Germinal center (tissue), 1 donor: ENCODE measurements at regions not wholly inside any gene's neighbourhood (a gene's known extent, or its start where the extent isn't known, plus 50 kb on each side); places are given as distances from the start of the nearest gene placed in this dataset.

Experiments
- DNase-seq: peaks from one replicate; pipeline ENCODE4 v3.0.0; 2012; ENCODE audit warnings: mixed read lengths, low spot score

DNA sequence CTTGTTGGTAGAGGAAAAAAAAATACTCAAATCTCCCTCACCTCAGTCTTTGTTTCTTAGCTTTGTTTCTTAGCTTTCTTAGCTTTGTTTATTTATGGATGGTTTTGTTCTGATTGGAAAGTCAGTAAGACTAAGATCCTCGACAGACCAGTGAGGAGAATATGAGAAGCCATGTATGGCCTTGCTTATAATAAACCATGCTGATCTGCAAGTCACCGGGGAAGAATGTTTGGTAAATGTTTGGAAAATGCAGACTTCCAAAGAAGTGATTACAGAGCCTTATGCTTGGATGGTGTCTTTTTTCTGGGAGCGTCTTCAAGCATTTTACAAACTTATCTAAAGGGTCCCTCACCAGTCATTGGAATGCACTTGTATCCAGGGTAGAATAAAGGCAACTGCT lies 90.1 kb upstream of the NOCT start:
- no peak for DNase-seq

DNA sequence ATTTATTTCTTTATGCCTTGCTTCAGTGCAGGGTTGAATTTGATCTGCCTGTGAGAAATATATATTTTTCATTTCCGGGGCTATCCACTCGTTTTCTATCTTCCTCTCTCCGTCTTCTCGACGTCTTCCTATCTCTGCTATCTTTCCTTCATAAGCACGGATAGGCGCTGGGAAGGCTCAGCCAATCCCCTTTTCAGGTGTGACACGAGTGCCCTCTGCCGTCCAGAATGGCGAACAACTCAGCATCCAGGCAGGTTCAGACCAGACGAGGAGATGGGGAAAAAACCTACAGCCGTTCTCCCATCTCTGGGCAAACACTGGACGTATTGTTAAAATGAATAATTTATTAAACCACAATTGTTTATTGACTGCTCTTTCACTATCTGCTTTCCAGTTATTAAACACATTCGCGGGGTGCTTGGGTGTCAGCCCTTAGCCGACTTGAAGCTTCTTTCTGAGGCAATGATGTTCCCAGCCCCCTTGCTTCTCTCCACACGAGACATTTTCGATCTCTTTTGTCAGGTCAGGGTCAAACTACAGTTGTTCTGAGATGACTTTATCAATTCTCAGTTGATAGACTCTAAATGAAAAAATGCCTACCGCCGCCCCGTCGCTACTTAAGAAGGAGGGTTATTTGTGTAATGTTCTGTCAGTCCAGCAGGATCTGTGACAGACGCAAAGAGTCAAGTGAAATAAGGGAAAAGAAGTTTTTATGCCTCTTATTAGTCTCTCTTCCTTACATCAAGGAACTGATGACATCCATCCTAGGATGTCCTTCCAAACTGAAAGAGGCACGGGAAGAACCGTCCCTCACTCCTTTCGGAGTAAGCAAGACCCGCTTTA lies 96.3 kb upstream of the NOCT start:
- DNase-seq, result peak; percentile 35

DNA sequence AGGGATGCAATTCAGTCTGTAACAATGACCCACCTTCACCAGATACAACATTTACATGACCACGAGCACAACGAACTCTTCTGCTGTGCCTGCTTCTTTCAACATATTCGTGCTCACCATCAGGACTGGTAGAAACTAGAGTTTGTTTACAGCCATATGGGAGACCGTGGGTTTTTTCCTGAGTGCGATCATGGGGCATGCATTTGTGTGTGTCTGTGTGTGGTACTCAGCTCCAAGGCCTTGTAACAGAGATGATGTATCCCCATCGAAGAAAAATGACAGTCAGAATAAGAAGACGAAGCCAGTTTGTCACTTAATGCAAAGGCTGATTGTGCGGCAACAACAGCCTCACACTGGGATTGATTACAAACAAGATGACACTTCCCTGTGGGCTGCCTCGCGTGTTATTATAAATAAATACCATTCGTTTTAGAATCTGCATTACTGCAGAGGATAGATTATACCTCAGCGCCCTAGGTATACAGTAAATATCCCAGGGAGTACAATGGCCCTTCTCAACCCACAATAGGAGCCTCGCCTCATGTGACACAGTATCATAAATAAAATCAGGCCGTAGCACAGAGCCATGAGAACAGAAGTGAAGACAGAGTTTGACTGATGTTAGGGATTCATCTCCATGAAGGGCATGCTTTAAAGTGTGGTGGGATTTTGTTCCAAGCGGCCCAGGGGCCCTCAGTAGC lies 97.3 kb upstream of the NOCT start:
- DNase-seq, result no peak

DNA sequence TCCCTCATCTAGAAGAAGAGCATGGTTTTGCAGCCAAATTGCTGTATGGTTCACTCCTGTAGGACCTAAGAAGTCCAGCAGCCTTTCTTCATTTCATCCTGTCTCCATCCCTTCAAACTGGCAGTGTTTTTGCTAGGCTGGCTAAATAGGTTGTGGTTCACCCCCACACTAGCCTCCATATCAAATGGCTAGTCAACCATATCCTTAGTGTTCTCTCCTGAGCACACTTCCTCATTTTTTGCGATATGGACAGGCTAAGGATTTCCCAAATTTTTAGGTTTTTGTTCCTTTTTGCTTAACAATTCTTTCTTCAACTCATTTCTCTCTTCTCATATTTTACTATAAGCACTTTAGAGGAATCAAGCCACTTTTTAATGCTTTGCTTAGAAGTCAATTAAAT lies 98.8 kb upstream of the NOCT start:
- DNase-seq, result no peak

DNA sequence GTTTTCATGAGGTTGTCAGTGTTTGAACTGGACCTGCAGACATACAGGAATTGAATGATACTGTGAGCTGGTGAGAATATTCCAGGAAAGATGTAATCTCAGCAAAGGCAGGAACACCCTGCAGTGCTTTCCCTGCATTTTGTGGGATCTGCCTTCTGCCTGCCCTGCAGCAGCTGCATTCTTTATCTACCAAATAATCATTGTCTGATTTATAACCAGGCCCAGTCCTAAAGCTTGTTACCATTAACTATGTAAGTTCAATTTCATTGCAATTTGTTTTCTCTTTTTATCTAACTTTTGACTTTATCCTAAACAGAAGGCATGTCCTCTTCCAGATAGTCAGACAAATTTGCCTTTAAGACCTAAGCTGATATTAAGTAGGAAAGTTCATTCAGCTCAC lies 99.8 kb upstream of the NOCT start:
- no peak for DNase-seq

DNA sequence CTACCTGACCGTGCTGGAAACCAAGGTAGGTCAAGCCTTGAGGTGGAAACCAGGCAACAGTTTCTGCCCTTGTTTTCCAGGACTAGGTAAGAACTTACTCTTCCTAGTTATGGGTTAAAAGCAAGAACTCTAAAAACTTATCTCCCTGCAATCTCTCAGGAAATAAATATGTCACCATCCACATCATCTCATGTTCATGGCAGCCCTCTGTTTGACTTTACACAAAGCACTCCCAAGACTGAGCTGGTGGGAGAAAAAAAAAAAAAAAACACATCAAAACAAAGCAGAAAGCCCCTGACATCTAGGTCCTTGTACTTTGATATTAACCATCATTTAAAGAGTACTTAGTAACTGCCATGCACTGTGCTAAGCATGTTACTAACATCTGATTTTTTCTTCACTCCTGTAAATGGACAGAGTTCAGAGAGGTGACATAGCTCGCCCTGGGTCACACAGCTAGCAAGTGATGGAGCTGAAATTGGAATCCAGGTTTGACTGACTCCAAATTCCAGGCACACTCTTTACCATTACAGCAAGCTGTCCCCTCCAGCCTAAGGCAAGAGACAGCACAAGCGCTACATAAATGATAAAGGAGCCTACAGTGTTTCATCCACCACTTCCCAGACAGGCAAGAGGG lies 102.8 kb upstream of the NOCT start:
- no peak for DNase-seq

DNA sequence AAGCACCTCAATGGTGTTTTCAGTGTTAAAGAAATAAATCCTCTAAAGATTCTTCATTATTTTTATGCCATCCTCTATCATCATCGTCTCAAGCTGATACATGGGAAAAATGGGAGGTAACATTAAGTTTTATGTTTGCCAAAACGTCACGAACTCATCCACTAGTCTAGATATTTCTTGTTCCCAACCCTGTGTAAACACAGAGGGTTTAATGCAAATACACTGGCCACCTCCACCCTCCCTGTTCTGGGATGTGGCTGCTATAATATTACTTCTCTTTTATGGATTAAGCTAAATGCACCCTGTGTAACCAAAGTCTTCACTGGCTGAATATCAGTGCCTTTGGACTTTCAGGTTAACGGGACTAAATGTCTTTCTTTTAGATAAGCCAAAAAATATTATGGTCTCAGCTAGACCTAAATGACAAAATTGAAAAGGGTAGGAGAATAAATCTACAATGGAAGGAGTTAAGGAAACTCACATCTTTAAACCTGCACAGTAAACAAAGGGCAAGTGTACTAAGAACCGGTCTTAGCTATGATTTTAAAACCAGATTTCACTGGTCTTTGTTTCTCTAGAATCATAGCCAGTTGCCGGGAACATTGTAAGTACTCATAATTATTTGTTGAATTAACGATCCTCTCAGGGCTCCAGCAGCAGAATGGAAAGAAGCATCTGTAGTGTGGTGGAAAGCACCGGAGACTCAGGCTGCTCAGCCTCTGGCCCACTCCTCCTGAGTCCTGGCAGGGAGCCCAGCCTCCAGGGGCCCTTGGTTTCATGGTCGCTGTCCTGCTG lies 103.5 kb upstream of the NOCT start:
- DNase-seq, result no peak

DNA sequence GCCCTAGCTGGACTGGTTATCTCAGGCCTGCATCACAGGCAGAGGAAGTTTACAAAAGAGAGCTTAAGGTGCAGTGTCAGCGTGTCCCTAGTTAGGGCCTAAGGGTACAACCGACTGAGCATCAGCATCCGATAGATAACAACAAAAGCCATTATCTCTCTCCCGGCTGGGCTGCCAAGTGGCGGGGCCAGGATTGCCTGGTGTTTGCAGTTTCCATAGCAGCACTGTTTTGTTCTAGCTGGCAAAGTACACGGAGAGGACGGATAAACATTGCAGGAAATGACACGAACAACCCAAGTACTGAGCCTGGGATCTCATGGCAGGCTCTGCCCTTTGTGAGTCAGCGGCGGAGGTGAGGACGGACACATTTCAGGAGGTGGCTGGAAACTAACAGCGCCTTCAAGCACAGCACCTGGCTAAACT lies 104.7 kb upstream of the NOCT start:
- no peak for DNase-seq

DNA sequence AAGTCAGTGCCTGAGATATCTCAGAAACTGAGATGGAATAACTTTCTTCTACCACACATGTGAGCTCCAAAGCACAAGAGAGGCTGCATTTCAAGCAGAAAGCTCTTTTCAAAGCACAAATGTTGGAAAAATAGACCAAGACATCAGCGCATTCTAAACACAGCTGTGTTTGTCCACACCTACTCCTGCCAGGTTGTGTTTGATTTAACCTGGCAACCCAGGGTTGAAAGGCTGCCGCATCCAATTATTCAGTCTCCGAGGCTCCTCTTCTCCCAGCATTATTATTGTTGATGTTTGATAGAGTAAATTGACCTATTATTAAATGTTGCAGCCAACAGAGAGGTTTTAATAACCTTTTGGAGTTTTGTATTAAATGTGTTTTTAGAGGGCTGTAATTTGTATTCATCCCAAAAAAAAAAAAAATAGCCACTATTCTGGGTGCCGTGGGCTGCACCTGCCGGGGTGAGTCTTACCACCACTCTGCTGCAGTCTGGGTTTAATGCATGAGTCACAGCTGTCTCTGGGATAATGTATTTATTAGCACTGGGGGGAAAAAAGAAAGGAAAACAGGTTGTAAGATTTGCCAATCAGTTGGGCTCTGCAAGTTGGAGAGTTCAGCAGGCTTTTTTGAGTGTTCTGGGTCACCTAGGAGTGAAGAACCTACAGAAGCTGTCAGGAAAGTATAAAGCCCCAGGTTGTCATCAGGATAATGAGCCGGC lies 105.2 kb upstream of the NOCT start:
- DNase-seq, result no peak

DNA sequence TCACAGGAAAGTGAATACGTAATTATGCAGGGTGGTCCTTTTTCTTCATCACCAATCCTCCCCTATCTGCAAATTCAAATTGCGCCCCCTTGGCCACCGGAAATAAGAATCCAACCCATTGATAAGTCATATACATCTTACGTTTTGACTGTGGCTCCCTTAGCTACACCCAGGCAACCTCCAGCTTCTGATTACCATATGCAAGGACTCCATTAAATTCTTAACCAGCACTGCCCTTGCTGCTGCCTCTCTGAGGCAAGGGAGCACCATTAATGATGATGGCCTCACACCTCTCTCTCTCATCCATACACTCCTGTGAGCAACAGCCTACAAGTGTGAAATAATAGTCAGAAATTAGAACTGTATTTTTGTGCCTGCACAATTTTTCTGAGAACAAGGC lies 106.0 kb upstream of the NOCT start:
- DNase-seq, result no peak

DNA sequence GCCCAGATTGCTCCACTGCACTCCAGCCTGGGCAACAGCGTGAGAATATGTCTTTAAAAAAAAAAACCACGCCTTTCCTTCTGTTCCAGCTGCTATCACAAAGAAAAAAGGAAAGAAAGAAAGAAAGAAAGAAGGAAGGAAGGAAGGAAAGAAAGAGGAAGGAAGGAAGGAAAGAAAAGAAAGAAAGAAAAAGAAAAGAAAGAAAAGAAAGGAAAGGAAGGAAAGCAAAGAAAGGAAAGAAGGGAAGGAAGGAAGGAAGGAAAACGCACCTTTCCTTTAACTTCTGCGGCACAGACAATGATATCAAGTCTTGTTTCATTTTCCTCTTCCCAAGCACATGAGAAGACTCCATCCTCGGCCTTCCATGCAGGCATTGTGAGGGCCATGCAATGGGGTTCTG lies 107.4 kb upstream of the NOCT start:
- DNase-seq, result no peak

DNA sequence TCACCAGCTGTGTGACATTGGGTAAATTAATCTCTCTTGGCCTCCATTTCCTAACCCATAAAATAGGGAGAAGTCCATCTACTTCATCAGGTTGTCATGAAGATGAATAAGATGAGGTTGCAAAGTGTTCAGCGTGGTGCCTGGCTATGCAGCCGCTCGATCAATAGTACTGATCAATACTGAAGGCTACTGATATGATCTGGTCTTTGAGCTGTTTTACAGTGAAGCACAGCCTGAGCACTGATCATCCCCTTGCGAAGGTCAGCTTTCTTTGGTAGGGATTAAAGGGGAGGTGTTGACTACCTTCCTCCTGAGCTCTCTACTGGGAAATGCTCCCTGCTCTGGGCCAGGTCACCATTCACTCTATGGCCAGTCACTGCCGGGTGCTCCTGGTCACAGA lies 108.4 kb upstream of the NOCT start:
- DNase-seq, result no peak

DNA sequence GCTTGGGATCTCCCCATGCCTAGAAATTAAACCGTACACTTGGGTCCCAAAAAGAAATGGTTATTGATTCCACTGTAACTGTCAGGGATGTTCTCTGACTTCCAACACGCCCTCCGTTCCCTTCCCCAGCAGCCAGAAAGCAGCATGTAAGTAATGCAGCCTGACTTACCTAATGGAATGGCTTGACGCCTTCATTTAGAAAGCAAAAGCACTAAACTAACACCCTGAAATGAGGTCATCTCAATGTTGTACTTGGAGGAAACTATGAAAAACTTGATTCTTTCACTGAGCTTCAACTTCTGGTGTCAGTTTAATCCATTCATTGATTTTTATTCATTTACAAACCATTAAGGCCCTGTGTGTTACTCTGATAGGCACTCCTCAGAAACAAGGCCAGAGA lies 110.8 kb upstream of the NOCT start:
- no peak for DNase-seq

DNA sequence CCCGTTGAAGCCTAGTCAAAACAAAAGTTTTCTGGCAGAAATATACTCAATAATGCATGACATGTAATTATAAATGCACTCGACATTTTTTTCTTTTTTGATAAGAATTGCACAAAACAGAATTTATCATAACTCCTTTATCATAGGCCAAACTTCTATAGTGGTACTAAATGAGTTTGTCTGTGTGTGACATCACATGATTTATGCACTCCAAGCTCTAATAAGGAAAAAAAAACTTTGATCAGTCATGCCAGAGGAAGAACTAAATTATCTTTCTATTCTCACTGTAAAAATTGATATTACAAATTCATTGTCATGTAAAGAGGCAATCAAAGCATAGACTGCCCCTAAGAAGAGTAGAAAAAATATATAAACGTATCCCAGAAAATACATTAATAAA lies 112.4 kb upstream of the NOCT start:
- DNase-seq, result no peak

DNA sequence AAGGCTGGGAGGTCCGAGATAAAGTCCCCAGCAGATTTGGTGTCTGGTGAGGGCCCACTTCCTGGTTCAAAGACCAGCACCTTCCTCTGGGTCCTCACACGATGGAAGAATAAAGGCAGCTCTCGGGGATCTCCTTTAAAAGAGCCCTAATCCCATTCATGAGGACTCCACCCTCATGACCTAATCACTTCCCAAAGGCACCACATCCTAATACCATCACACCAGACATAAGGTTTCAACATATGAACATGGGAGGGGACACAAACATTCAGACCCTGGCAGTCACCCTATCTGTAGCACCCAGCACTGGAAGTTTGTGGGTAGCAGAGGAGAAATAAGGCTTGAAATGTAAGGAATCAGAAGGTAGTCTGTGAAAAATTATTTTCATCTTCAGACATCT lies 112.9 kb upstream of the NOCT start:
- DNase-seq, result no peak

DNA sequence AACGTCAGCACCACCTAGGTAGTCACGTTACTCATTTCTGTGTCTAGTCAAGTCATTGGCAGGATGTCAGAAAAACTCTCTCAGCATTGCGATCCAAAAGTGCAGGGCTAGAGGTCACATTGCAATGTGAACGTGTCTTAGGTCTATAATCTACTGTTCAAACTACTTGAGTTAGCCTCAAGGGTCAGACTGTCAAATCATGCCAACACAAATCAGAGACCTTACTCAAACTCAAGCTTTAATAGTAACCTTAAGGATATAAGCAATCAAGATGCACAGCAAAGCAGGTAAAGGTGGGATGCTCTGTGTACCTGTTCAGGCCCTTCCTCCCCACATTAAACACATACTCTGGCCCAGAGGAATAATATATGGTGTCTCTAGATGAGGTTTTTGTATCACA lies 114.4 kb upstream of the NOCT start:
- no peak for DNase-seq

DNA sequence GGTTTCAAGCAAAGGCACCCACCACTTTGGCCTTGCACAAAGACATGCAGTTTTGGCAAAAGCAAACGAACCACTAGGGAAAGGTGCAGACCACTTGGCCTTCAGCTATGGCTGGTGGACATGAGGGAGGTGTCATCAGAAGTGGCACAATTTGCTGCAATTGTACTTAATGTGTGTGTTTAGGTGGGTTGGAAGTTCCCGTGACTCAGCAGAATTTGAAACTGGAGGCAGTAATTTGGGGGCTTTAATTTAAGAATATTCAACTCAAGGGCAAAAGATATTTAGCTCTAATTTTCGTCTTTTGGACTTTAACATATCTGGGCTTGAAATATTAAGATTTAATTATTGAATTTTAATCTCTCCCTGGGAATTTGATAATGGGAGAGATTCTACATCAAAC lies 115.6 kb upstream of the NOCT start:
- DNase-seq, result no peak

DNA sequence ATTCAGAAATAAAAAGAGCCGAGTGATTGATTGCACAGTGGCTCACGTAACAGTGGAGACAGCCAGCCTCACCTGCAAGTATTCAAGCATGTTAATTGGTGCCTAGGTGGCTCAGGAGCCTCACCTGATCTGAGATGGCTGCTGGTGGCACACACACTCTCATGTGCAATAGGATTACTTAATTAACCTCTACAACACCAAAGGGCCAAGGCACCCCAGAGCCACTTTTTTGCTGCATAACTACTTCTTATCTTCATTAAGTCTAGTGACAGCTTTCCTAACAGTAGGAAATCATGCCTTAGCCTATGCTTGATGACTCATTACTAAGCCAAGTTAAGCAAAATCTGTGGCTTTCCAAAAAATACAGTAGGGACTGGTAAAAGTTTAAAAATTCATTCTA lies 117.3 kb upstream of the NOCT start:
- DNase-seq, result no peak

DNA sequence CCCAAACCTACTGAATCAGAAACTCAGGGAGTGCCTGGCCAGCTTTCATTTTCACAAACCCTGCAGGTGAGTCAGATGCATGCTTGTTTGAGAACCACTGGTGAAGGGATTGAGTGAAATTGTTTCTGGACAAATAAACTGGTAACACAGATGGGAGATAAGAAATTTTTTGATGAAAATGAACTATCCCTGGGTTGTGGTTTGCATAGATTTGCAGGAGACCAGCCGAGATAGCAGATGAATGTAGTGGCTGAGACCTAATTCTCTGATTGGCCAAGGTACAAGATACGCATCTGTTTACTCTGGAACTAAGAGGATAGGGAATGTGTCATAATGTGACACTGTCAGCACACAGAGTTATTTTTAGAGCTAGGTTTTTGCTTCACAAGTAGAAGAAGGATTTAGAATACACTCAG lies 117.8 kb upstream of the NOCT start:
- no peak for DNase-seq

DNA sequence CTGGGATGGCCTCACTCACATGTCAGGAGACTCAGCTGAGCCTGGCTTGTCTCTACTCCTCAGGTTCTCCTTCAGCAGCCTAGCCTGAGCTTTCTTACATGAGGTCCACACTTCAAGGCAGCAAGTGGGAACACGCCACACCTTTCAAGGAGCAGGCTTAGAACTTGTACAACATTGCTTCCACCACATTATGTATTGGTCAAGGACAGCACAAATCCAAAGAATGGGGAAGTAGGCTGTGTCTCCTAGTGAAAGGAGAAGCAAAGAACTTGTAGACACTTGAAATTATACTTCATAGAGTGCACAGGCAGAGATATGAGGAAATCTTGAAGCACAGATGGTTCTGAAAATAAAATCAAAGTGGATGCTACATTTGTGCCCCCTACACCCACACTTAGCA lies 120.9 kb upstream of the NOCT start:
- DNase-seq, result no peak

DNA sequence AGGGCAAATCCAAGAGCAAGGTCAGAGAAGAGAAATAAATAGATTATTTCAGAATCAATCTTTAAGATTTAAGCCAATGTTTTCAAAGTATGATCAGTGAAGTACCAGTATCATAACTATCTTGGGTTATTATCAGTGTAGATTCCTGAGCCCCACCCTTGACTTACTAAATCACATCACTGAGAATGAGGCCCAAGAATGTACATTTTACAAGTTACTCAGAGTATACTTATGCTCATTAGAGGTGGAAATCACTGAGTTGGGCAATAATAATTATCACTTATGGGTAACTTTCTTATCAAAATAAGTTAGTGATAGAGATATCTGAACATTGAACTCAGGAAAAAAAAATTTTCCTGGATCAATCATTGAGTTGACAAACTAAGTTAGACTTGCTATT lies 121.6 kb upstream of the NOCT start:
- DNase-seq, result no peak
